GM21717 (cell line): ENCODE measurements at regions not wholly inside any gene's neighbourhood (a gene's known extent, or its start where the extent isn't known, plus 50 kb on each side); places are given as distances from the start of the nearest gene placed in this dataset.
"Not testable (repeated sequence)": the region's sequence is repeated elsewhere in the genome, so short reads cannot be mapped to it uniquely, and the experiment has no call there.

Experiments used
- ATAC-seq: cut with Tn5 transposase; IDR thresholded peaks from one replicate; pipeline ENCODE4 v1.9.1; 2021; ENCODE audit warnings: mild to moderate bottlenecking, moderate library complexity; ENCODE audit not compliant: unreplicated experiment

GRCh38 chr13:64186503-64187250, 2771.0 kb upstream of the PCDH20 start:
- no peak for ATAC-seq

GRCh38 chr13:64186071-64186470, 2770.4 kb upstream of the PCDH20 start:
- ATAC-seq = no peak

- ATAC-seq = no peak
Observed at GRCh38 chr13:64180756-64181155, 2765.1 kb upstream of the PCDH20 start.

GRCh38 chr13:64165826-64166225, 2750.2 kb upstream of the PCDH20 start:
- ATAC-seq = no peak

- no peak for ATAC-seq
Observed at GRCh38 chr13:64164435-64164834, 2748.8 kb upstream of the PCDH20 start.

GRCh38 chr13:64160479-64160878, 2744.8 kb upstream of the PCDH20 start:
- no peak for ATAC-seq

GRCh38 chr13:64158908-64159307, 2743.3 kb upstream of the PCDH20 start:
- ATAC-seq = no peak

- ATAC-seq = no peak
Observed at GRCh38 chr13:64154514-64154913, 2738.9 kb upstream of the PCDH20 start.

GRCh38 chr13:64130600-64130999, 2715.0 kb upstream of the PCDH20 start:
- no peak for ATAC-seq

- ATAC-seq = no peak
Observed at GRCh38 chr13:64130171-64130570, 2714.5 kb upstream of the PCDH20 start.

- ATAC-seq = no peak
Observed at GRCh38 chr13:64127856-64128255, 2712.2 kb upstream of the PCDH20 start.

- no peak for ATAC-seq
Observed at GRCh38 chr13:64127192-64127591, 2711.5 kb upstream of the PCDH20 start.

- not testable (repeated sequence) for ATAC-seq
Observed at GRCh38 chr13:64121023-64121709, 2705.5 kb upstream of the PCDH20 start.

- no peak for ATAC-seq
Observed at GRCh38 chr13:64099994-64100393, 2684.3 kb upstream of the PCDH20 start.

GRCh38 chr13:64090311-64090710, 2674.7 kb upstream of the PCDH20 start:
- ATAC-seq = no peak

GRCh38 chr13:64088491-64088890, 2672.8 kb upstream of the PCDH20 start:
- ATAC-seq = no peak

- no peak for ATAC-seq
Observed at GRCh38 chr13:64087624-64088023, 2672.0 kb upstream of the PCDH20 start.

GRCh38 chr13:64083811-64084210, 2668.2 kb upstream of the PCDH20 start:
- no peak for ATAC-seq

- no peak for ATAC-seq
Observed at GRCh38 chr13:64083396-64083795, 2667.7 kb upstream of the PCDH20 start.

GRCh38 chr13:64078480-64078936, 2662.9 kb upstream of the PCDH20 start:
- ATAC-seq = no peak

GRCh38 chr13:64078025-64078424, 2662.4 kb upstream of the PCDH20 start:
- no peak for ATAC-seq

- not testable (repeated sequence) for ATAC-seq
Observed at GRCh38 chr13:64077132-64077835, 2661.6 kb upstream of the PCDH20 start.
